ENCODE measurements at regions not wholly inside any gene's neighbourhood (a gene's known extent, or its start where the extent isn't known, plus 50 kb on each side); places are given as distances from the start of the nearest gene placed in this dataset.
"Not testable (repeated sequence)": the region's sequence is repeated elsewhere in the genome, so short reads cannot be mapped to it uniquely, and the experiment has no call there.

DNA sequence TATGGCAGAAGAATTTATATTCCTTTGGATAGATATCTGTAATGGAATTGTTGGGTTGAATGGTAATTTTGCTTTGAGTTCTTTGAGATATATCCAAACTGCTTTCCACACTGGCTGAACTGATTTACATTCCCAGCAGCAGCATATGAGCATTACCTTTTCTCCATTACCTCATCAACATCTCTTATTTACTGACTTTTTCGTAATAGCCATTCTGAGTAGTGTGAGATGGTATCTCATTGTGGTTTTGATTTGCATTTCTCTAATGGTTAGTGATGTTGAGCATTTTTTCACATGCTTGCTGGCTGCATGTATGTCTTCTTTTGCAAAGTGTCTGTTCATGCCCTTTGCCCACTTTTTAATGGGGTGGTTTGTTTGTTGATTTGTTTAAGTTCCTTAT, 404.5 kb downstream of the SUCLG1 start:
- not testable (repeated sequence) for TF ChIP-seq GATA1 (IDR thresholded peaks at IDR 0.05; ENCODE audit: low read depth, low read length); POLR2A (IDR thresholded peaks at IDR 0.05; ENCODE audit: low read length)
